ENCODE measurements at regions not wholly inside any gene's neighbourhood (a gene's known extent, or its start where the extent isn't known, plus 50 kb on each side); places are given as distances from the start of the nearest gene placed in this dataset.

GRCh38 chr6:144359783-144360182 is 74.6 kb downstream of the UTRN start:
- TF ChIP-seq ZFX (IDR thresholded peaks at IDR 0.05), result no peak
- no peak for TF ChIP-seq CTCF (conservative IDR thresholded peaks at IDR 0.05)

Measured in C4-2B (cell line).